T-helper 2 cell treated with Interferon-gamma antibody and Interleukin-4, amounts not matched to agents 100 ng/mL and 5 ng/mL, for 36 hours (primary cell): ENCODE measurements at regions not wholly inside any gene's neighbourhood (a gene's known extent, or its start where the extent isn't known, plus 50 kb on each side); places are given as distances from the start of the nearest gene placed in this dataset.

Source experiments
- intact Hi-C: fragments of 100-400 bp; cut with micrococcal nuclease; formaldehyde crosslinking; loops from one replicate; pipeline ENCODE4 v1.15.1; 2023

DNA sequence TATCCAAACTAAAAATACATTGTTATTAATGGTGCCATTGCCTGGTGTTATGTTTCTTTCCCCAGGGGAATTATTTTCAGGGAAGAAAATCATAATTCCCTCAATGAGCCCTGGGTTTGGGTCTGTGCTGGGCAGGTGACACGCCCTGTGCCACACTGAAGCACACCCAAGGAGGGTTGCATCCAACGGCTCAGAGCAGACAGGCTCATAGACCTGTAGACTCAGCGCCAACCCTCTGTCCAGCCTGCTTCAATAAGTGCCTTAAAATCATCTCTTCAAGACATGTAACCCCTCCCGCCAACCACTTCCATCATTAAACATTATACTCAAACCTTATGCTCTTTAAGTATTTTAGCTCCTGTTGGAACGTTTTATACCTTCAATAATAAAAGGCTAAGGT is 225.3 kb upstream of the CDH4 start:
- intact Hi-C loops, result no loop called here

DNA sequence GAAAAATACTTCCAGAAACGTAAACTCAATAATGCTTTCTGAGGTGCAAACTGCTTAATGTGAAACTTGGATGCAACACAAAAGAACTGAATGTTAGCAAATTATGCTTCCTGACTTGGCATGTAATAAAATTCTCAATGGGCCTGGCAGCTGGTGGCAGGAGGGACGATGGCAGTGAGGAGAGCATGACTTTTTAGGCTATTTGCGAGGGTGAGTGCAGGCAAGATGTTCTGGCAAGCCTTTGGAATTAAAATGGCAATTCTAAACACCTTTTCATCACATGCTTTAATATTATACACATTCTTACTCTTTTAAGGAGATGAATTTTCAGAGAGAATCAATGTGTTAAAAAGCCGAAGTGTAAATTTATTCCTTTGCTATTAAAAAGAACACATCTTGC is 224.8 kb upstream of the CDH4 start:
- intact Hi-C loops, result no loop called here

DNA sequence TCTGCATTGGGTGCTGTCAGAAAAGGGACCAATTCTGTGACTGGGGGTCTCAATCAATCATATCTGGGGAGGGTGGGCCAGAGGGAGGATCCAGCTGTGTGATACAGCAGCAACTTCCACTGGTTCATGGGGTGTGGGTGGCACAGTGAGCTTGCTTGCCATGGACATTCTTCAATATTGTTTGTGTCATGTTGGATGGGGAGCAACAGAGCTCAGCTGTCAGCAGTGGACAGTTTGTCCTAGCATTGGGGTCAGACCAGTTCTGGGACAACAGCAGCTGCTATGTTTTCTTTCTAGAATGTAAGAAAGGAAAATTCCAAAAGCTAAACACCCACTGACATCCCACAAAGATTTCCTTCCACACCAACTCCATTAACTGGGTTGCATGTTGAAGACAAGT is 221.9 kb upstream of the CDH4 start:
- intact Hi-C loops, result no loop called here

DNA sequence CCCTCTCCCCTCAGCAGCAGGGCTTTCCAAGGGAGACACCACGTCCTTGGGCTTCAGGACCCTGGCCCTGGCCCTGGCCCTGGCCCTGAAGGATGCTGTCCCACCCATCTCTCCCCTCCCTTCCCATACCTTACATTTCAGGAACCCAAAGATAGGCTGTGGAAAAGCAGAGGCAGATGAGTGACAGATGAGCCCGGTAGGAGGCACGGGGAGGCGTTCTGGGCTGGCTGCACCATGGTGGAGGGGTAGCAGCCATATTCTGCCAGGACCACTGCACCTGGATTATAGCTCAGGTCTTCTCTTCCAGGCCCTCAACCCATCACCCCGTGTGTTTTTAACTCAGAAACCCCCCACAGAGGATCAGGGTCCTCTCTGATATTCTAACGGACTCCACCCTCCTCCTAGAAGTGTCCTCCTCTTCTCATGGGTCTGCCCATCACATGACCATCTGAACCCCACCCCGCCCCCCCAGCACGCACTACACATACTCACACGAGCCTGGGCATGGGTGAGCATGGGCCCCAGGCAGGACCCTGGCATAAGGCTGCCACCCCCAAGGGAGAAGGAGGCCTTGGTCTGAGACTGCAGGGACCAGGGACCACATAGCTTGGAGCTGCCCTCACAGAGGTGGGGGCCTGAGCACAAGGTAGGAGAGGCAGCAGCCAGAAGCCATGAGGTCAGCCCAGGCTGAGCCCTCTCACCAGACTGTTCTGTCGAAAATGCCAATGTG is 220.8 kb upstream of the CDH4 start:
- intact Hi-C loops, result no loop called here

DNA sequence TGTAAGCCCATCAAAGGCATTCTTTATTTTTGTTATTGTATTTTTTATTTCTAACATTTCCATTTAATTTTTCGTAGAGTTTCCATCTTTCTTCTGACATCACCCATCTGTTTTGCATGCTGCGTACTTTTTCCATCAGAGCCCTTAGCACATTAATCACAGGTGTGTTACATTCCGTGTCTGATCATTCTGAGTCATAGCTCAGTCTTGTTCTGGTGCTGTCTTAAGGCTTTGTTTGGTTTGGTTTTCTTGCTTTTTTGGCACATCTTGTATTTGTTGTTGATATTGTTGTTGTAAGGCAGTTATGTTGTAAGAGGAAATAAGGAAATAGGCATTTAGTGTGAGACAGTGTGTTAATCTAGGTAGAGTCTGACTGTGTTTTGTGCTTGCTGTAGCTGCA is 214.6 kb upstream of the CDH4 start:
- intact Hi-C loops, result no loop called here

DNA sequence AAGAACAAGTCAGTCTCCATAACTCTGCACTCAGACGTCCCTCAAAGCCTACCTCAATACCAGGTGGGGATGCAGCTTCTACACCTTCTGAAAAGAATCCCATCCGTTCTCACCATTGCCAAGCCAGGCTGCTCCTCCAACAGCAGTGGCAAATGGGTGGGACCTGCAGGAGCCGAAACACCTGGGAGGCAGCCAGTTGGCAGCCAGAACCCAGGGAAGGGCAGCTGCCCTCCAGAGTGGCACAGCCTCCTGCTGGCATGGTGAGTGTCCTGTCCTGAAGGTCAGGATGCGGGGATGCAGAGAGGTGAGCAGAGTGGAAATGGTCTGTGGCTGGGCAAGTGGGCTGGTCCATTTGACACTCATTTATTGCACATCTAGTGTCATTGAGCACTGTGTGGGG is 210.6 kb upstream of the CDH4 start:
- intact Hi-C loops, result no loop called here

DNA sequence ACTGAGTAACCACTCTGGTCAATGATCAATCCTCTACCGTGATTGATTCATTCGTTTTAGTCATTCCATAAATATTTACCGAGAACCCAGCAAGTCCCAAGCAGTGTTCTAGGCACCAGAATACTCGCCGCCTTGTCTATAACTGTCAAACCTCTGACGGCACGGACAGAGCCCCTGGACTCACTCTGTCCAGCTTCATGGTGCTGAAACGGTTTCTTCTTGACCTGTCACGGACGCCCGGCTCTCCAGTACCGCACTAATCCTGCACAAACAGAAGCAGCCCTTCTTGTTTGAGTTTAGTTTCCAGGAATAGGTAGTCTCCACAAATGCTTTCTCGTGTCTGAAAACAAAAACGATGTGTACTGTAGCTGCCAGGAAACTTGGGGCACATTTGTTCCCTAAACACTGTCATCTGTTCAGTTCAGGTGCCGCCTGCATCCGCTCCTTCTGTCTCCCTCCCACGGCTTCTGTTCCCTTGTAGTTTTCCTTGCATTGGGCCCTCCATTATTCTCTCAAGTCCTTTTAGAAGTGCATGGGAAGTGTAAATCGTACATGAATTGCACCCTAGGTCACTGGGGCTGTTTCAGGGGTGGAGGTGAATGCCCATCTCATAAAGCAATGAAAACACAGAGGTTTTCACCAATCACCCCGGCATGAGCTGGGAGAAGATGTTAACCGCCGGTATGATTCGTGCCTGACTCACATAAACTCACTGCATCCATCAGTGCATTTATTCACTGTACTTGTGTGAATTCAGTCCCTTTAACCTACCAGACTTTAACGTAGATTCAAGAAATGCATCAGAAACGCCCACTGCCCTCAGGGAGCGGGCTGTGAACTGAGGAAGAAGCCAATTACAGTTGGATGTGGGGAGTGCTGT is 209.3 kb upstream of the CDH4 start:
- intact Hi-C loops, result no loop called here

DNA sequence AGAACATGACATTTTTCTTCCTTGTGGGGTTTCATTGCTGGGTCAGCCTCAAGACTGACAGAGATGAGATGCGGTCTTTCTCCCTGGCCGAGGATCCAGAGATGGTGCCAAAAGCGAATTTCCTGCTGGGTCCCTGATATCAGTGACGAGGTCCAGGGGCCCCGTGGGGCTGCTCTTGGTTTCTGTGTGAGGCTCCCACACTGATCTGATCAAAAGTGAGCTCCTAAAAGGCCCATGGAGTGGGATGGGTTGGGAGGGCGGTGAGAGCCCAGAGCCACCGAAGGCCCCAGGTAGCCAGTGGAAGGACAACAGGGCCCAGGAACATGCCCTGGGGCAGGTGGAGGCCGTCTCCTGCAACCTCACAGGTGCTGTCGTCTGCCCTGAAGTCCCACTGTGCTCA is 208.4 kb upstream of the CDH4 start:
- intact Hi-C loops, result no loop called here

DNA sequence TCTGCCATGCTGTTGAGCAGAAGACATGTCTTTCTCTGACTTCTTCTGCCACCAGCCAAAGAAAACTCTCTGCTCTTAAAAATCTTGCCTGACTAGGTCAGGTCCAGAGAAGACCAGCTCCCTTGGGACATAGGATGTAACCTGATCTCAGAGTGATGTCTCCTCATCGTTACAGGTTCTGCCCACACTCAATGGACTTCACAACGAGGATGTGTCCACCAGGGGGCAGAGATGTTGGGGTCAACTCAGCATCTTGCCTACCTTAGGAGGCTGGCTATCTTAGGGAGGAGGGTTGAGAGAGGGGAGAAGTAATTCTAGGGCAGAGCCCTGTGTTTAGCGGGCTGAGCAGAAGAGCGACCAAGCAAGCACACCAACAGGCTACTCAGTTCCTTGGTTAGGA is 207.6 kb upstream of the CDH4 start:
- intact Hi-C loops, result no loop called here

DNA sequence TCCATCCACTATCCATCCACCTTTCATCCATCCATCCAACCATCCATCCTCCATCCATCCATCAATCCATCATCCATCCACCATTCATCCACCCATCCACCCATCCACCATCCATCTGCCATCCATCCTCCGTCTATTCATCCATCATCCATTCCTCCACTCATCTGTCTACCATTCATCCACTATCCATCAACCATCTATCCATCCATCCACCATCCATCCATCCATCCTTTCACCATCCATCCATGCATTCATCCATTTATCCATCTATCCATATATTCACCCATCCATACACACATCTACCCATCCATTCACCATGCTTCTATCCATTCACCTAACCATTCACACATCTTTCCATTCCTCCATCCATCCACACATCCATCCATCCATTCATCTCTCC is 207.0 kb upstream of the CDH4 start:
- intact Hi-C loops, result no loop called here

DNA sequence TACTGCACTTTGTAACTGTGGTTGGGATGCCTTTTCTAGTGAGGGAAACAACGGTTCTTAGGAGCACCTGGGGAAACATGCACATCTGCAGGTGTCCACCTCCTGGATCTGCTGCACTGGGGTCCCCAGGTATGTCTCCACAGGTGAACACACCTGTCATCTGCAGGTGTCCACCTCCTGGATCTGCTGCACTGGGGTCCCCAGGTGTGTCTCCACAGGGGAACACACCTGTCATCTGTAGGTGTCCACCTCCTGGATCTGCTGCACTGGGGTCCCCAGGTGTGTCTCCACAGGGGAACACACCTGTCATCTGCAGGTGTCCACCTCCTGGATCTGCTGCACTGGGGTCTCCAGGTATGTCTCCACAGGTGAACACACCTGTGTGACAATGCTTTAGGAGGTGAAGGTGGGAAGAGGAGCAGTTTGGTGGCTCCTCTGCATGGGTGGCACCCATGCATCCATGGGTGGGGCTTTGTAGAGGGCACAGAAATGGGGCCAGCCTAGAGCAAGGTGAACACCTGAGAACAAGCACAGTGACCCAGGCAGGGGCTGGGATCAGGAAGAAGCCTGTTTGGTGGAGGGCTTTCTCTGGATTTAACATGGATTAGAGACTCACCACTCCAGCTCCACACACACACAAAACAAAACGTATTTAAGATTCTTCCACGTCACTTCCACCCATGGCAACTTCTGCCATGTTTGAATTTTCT is 206.0 kb upstream of the CDH4 start:
- intact Hi-C loops, result no loop called here

DNA sequence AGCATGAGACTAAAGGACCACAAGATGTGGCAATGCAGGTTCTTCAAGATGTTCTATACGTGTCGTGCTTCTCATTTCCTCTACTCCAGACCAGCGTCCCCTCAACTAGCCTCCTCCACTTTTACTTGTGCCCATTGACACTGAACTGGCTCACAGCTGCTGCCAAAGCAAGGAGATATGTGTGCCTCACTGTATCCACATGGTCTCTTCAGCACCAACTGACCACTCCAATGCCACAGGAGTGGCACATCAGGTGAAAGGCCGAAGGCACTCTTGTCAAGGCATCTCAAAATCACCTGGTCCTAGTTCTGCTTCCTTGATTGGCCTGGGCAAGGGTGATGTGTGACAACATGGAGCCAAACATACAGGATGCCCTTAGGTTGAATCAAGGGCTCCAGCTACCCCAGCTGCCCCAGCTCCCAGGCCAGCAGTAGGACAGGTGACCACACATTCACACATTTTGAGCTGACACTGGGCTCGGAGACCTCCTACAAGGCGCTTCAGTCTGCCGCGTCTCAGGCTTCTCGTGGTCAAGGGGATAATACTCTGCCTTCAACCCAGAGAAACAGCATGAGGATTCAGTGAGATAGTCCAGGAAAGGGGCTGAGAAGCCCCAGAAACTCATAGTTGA is 205.2 kb upstream of the CDH4 start:
- intact Hi-C loops, result no loop called here

DNA sequence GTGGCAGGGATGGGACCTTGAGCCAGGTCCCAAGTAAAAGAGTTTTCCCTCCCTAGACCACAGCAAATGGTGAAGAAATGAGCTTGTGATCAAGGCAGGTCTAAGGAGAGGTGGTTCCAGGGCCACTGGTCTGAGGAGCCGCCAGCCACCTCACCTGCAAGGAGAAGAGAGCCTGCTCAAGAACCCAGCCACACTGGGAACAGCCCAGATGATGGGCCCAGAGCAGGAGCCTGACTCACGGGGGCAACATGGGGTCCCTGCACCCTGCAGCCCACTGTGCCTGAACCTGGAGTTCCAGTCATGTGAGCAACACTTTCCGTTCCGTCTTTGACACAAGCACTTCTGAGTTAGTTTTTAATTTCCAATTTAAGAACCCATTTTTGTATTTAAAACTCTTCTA is 204.5 kb upstream of the CDH4 start:
- intact Hi-C loops, result no loop called here

DNA sequence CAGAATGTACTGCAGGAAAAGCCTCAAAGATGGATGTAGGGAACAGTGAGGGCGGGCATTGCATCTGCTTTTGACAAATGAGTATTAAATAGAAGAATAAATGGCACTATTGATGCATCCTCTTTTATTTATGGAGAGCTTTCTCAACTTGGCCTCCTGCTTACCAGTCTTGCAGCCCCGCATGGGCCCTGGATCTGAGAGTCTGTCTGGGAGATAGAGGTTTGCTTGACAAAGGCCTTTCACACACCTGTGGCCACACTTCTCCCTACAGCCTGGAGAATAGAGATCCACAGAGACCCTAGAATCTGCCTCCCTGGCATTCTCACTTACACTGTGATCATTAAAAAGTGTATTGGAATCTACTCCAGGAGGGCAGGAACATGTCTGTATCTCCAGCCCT is 203.8 kb upstream of the CDH4 start:
- intact Hi-C loops, result no loop called here

DNA sequence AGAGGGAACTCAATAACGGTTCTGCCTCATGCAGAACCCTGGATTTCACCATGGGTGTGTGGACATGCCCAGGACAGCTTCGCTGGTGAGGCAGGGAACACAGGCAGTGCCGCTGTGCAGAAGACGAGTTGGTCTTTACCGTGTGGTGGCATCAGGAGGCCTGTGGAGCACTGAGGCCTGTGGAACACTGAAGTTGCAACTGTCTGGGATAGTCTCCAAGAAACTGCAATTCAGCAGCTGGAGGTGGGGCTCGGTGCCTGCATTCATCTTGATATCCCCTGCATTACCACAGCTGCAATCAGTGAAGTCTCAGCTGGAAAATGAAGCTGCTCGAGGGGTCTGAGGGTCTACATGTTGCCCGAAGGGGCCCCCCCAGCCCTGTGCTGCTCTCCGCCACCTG is 202.4 kb upstream of the CDH4 start:
- intact Hi-C loops, result no loop called here

DNA sequence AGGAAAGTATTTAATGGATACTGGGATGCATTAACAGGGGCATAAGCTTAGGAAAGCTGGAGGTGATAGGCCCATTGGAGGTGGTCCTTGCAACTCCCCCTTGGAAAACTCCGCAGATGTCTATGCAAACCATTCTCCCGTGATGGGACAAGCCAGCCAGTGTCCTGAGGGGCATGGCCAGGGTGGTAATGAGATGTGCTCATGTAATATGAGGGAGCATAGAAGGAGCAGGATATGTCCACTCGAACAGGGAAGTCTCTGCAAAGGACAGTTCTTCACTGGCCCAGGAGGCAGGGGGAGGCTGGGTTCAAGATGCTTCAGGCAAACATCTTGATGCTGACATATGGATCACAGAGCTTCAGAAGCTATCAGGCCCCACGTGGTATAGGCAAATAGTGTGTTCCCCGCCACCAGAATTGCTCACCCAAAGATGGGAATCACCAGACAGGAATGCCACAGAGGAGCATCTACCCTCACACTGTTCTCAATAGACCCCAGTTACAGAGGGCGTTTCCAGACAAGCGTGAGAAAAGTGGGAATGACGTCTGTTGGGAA is 201.6 kb upstream of the CDH4 start:
- intact Hi-C loops, result no loop called here

DNA sequence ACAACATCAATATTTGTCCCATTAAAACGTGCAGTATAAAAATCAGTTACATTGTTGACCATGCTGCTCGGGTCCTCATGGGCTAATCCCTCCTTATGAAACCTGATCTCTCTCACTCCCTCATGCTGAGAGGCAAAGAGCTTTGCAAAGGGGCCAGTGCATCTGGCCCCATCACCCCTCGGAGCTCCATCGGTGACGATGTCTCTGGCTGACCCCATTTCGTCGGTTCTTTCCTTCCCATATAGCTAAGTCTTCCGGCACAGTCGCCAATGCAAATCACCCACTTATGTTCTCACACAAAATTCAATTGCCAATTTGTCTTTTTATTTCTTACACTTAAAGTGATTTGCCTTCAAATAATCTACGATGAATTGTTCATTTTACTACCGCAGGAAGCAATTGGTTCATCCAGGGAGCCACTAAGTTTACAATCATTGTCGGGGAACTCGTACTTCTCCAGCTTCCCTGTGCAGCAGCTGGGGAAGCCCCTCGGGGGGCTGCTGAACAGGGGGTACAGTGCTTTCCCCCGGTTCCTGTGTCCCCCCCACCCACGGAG is 199.8 kb upstream of the CDH4 start:
- intact Hi-C loops, result no loop called here

DNA sequence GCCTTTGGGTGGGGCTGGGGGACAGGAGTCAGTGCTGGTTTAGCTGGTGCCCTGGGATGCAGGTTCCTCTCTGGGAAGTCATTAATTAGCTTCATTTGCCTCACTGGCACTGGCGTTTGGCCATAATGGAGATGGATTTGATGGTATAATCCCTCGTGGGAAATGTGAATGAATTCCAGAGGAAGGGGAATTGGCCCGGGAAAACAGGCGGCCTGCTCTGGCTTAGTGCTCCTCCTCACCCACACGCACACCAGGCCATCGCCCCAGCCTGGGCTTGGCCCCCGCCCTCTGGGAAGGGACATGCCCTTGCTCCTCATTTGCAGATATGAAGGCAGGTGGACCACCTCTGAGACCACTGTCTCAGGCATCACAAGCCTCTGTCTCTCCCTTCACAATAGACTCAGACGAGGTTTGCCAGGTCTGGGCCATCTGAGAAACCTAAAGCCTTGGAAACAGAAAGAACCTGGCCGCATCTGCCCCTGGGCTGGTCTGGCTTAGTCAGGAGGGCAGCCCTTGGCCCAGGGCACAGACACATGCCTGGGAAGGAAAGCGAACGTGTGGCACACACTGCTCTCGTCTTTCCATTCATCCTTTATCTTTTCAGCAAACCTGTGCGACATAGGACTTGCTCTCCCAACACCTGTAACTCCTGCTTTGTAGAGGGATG is 199.2 kb upstream of the CDH4 start:
- intact Hi-C loops, result no loop called here

DNA sequence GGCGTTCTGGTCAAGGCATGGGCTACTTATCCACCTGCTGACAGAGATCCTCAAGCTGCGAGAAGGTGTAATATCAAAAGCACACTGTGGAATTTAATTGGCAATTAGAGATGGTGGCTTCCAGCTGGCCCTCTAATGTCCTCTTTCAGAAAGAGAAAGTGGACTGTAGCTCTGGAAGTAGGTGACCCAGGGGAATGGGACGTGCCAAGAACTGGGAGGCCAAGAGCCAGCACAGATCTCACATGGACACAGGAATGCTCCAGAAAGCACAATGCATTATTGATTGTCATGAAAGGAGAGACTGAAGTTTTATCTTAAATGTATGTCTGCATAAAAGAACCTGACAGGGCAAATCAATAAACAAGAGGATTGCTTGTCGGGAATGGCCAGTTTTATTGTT is 198.6 kb upstream of the CDH4 start:
- intact Hi-C loops, result no loop called here

DNA sequence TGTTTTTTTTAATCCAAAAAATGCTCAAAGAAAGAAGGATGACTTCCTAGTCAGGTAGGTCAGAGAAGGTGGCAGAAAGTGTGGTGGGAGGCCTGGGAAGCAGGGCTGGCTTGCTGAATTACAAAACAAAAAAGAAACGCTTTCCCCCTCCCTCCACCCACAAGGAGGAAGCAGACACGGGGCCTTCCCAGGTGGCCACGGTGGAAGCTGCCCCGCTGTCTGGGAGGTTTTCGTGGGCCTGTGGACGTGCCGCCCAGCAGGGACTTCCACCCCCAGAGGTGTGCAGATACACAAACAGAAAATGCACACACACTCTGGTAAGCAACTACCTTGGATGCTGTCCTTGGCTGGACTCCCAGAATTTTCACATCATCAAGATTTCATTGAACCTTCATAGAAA is 198.2 kb upstream of the CDH4 start:
- intact Hi-C loops, result no loop called here

DNA sequence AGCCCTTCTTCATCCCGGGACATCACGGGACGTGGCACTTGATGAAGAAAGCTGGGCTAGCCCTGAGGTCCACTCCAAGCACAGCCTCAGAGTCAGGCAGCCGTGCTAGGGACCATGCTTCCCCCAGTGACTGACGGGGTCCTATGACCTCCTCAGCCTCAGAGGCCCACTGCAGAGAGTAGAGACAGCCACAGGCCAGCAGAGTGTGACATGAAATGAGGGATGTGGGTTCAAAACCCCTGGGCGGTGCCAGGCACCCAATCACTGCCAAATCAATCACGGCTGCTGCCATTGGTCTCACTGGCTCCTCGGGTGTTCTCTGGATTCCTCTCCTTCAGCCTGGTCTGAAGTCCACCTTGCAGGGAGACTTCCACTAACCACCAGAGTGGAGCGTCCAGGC is 197.7 kb upstream of the CDH4 start:
- intact Hi-C loops, result no loop called here
